CD8-positive, alpha-beta memory T cell (primary cell): ENCODE measurements at regions not wholly inside any gene's neighbourhood (a gene's known extent, or its start where the extent isn't known, plus 50 kb on each side); places are given as distances from the start of the nearest gene placed in this dataset.

Source experiments
- CTCF ChIA-PET: fragments of 350-600 bp; sonication (Branson Sonifier 250); formaldehyde crosslinking; loops from one replicate; lab custom pipeline; 2021; ENCODE audit warnings: antibody characterized with exemption; lab: Charles Lee
- POLR2A ChIA-PET: fragments of 350-600 bp; sonication (Branson Sonifier 250); formaldehyde crosslinking; loops from one replicate; lab custom pipeline; 2021; ENCODE audit warnings: antibody characterized with exemption; lab: Charles Lee
- DNase-seq, 5 donors: peaks; one replicate each; pipeline versions ENCODE4 v3.0.0 to v3.0.0-alpha.2; 2020 to 2022; ENCODE audit warnings: mixed read lengths in 1 of 5
- H3K27ac ChIP-seq: one replicate; pipeline ENCODE4 v1.7.0; 2013; ENCODE audit warnings: low read depth, mild to moderate bottlenecking, low read length, moderate library complexity
- H3K27me3 ChIP-seq: 2 replicates; pipeline ENCODE4 v1.7.0; 2013; ENCODE audit warnings: low read length, mild to moderate bottlenecking; ENCODE audit not compliant: insufficient read depth, poor library complexity, severe bottlenecking
- H3K36me3 ChIP-seq: 2 replicates; pipeline ENCODE4 v1.7.0; 2013; ENCODE audit warnings: mild to moderate bottlenecking, low read length, moderate library complexity; ENCODE audit not compliant: insufficient read depth
- H3K4me1 ChIP-seq: 2 replicates; pipeline ENCODE4 v1.7.0; 2013; ENCODE audit warnings: mild to moderate bottlenecking, low read length, moderate library complexity; ENCODE audit not compliant: insufficient read depth
- H3K4me3 ChIP-seq: 2 replicates; pipeline ENCODE4 v1.7.0; 2013; ENCODE audit warnings: mild to moderate bottlenecking, low read length
- H3K9me3 ChIP-seq: 2 replicates; pipeline ENCODE4 v1.7.0; 2013; ENCODE audit warnings: mild to moderate bottlenecking, low read length
- H3K27ac Mint-ChIP-seq, 8 donors: one replicate each; pipeline ENCODE4 v1.8.0; 2020 to 2021; ENCODE audit warnings: mixed read lengths in 8 of 8, mild to moderate bottlenecking in 6 of 8, inconsistent platforms in 3 of 8, moderate library complexity in 3 of 8
- H3K27me3 Mint-ChIP-seq, 2 donors: one replicate each; pipeline ENCODE4 v1.8.0; 2020 to 2021; ENCODE audit warnings: mixed read lengths in 2 of 2, mild to moderate bottlenecking in 1 of 2, moderate library complexity in 1 of 2
- H3K36me3 Mint-ChIP-seq, 3 donors: one replicate each; pipeline ENCODE4 v1.8.0; 2020 to 2021; ENCODE audit warnings: mixed read lengths in 3 of 3, inconsistent platforms in 1 of 3, mild to moderate bottlenecking in 1 of 3
- H3K4me1 Mint-ChIP-seq, 3 donors: one replicate each; pipeline ENCODE4 v1.8.0; 2020 to 2021; ENCODE audit warnings: mixed read lengths in 3 of 3, inconsistent platforms in 1 of 3, mild to moderate bottlenecking in 1 of 3
- H3K4me3 Mint-ChIP-seq, 7 donors: one replicate each; pipeline ENCODE4 v1.8.0; 2020 to 2021; ENCODE audit warnings: mixed read lengths in 7 of 7, mild to moderate bottlenecking in 6 of 7, moderate library complexity in 4 of 7, inconsistent platforms in 2 of 7
- H3K9me3 Mint-ChIP-seq, 5 donors: one replicate each; pipeline ENCODE4 v1.8.0; 2020 to 2022; ENCODE audit warnings: mixed read lengths in 5 of 5, mild to moderate bottlenecking in 3 of 5, moderate library complexity in 2 of 5, inconsistent platforms in 1 of 5

DNA sequence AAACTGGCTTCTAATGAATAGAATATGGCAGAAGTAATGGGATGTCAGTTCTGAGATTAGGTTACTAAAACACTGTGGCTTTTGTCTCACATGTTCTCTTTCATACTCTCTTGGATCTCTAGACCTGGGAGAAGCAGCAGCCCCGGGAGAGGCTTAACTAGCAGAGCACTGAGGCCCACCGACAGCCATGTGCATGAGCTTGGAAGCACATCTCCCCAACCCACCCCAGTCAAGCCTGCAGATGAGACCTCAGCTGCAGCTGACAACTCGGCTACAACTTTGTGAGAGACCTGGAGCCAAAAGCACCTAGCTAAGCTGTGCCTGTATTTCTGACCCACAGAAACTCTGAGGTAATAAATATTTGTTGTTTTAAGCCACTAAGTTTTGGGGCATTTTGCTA, 100.8 kb downstream of the TRIM29 start:
- no peak overlapping the region for H3K4me3 Mint-ChIP-seq
- no peak overlapping the region for H3K27ac ChIP-seq
- H3K9me3 ChIP-seq, result no peaks in the 10 kb centered on the region
- DNase-seq, result no peak
- ChIA-PET POLR2A (no interaction called here), CTCF (no interaction called here)
- no peak overlapping the region for H3K4me3 ChIP-seq
- no peaks in the 10 kb centered on the region for H3K36me3 Mint-ChIP-seq
- no peaks in the 10 kb centered on the region for H3K4me1 ChIP-seq
- H3K27ac Mint-ChIP-seq, result no peak overlapping the region
- peaks cover 4% of the 10 kb centered on the region for H3K27me3 ChIP-seq
- no peaks in the 10 kb centered on the region for H3K4me1 Mint-ChIP-seq
- no peaks in the 10 kb centered on the region for H3K36me3 ChIP-seq
- H3K9me3 Mint-ChIP-seq, result peaks cover 0 to 1% (median 0%) of the 10 kb centered on the region in 5 donors
- H3K27me3 Mint-ChIP-seq, result peaks cover 12 to 31% of the 10 kb centered on the region in 2 donors

DNA sequence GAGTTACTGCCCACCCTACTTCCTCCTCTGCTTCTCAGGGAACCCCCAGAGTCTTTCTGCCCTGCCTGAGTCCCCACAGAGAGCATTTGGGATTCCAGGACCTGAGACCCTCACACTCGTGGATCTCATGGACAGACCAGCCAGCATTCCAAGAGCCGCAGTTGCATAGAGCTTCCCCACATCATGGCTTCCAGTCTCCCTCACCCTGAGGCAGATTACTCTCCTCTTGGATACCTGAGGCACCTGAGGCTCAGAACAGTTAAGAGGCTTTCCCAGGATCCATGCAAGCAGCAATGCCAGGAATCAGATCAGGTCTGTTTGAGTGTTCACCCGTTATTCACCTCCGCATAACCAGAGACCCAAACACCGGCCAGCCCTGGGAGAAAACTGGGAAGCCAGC, 102.2 kb downstream of the TRIM29 start:
- H3K4me1 ChIP-seq, result no peaks in the 10 kb centered on the region
- H3K4me3 Mint-ChIP-seq, result no peak overlapping the region
- no peak overlapping the region for H3K27ac ChIP-seq
- ChIA-PET POLR2A (no interaction called here), CTCF (no interaction called here)
- no peaks in the 10 kb centered on the region for H3K9me3 ChIP-seq
- peaks cover 13 to 23% of the 10 kb centered on the region in 2 donors for H3K27me3 Mint-ChIP-seq
- H3K27me3 ChIP-seq, result peaks cover 4% of the 10 kb centered on the region
- no peaks in the 10 kb centered on the region for H3K4me1 Mint-ChIP-seq
- H3K4me3 ChIP-seq, result no peak overlapping the region
- DNase-seq, result no peak
- no peaks in the 10 kb centered on the region for H3K36me3 ChIP-seq
- peaks cover 0 to 1% (median 0%) of the 10 kb centered on the region in 5 donors for H3K9me3 Mint-ChIP-seq
- no peak overlapping the region for H3K27ac Mint-ChIP-seq
- H3K36me3 Mint-ChIP-seq, result no peaks in the 10 kb centered on the region

DNA sequence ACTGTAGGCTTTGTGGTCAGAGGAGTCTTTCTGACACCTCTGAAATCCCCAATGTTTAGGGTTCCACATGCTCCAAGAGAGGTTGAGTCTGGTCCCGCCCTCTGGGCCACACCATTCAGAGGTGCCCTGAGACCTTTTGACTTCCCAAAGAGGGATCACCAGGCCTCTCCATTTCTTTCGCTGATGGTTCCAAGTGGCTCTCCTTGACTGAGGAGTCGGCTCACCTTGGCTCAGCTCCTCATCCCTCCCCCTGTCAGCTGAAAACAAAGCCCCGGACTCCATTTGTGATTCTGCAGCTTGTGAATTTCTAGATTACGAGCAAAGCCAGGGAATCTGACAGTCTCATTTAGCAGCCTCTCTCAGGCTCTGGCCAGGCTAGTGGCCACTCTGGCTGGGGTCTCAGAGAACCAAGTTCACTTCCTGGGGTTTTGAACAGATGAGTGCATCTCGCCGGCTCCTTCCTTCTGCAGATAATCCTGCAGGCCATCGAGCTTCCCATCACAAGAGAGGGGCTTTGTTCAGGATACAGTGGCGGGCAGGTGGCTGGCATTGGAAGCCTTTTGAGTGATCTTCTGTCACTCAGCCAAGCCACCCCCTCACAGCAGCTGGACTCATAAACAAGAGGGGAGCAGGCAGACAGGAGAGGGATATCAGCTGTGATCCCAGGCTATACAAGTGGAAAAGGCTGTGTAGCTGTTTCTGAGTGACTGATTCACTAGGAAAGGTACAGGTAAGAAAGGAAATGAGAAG, 102.9 kb downstream of the TRIM29 start:
- no peaks in the 10 kb centered on the region for H3K36me3 ChIP-seq
- DNase-seq, result no peak
- Mint-ChIP-seq H3K27ac (no peak overlapping the region), H3K9me3 (peaks cover 0 to 1% (median 0%) of the 10 kb centered on the region in 5 donors), H3K27me3 (peaks cover 6 to 16% of the 10 kb centered on the region in 2 donors), H3K36me3 (no peaks in the 10 kb centered on the region), H3K4me3 (no peak overlapping the region), H3K4me1 (no peaks in the 10 kb centered on the region)
- no peak overlapping the region for H3K4me3 ChIP-seq
- peaks cover 4% of the 10 kb centered on the region for H3K27me3 ChIP-seq
- no peak overlapping the region for H3K27ac ChIP-seq
- ChIA-PET CTCF (no interaction called here), POLR2A (no interaction called here)
- H3K4me1 ChIP-seq, result no peaks in the 10 kb centered on the region
- H3K9me3 ChIP-seq, result no peaks in the 10 kb centered on the region

DNA sequence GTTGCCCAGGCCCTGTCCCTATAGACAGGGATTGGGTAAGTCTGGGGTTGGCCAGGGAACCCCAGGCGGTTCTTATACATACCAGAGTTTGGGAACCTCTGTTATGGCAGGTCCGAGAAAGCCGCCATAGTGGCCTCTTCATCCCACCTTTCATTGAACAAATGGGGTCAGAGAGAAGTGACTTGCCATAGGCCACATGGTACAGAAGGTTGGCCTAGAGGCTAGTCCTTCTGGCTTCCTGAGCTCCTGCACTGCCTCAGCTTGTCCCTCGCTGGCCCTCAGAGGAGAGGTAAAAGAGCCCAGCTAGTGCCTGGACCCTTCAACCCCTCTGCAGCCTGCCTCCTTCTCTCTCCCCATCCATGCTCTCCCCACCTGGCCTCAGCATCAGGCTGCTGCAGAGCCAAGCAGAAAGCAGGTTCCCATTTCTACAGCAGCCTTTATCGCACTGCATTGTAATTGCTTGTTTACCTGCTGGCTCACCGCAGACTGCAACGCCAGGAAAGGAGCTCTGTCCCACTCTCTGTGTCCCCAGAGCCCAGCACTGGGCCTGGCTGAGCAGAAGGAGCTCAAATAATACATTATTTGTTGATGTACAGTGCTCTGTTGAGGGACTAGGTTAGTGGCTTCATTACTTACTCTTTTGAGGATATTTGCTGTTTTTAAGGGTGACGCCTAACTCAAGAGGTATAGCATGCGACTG, 103.6 kb downstream of the TRIM29 start:
- Mint-ChIP-seq H3K27ac (no peak overlapping the region), H3K4me3 (no peak overlapping the region), H3K9me3 (peaks cover 0 to 1% (median 0%) of the 10 kb centered on the region in 5 donors), H3K4me1 (no peaks in the 10 kb centered on the region), H3K36me3 (no peaks in the 10 kb centered on the region), H3K27me3 (peaks cover 6 to 16% of the 10 kb centered on the region in 2 donors)
- Histone ChIP-seq H3K9me3 (no peaks in the 10 kb centered on the region), H3K27ac (no peak overlapping the region), H3K36me3 (no peaks in the 10 kb centered on the region), H3K27me3 (peaks cover under 1% of the 10 kb centered on the region), H3K4me3 (no peak overlapping the region), H3K4me1 (no peaks in the 10 kb centered on the region)
- ChIA-PET CTCF (no interaction called here), POLR2A (no interaction called here)
- no peak for DNase-seq

DNA sequence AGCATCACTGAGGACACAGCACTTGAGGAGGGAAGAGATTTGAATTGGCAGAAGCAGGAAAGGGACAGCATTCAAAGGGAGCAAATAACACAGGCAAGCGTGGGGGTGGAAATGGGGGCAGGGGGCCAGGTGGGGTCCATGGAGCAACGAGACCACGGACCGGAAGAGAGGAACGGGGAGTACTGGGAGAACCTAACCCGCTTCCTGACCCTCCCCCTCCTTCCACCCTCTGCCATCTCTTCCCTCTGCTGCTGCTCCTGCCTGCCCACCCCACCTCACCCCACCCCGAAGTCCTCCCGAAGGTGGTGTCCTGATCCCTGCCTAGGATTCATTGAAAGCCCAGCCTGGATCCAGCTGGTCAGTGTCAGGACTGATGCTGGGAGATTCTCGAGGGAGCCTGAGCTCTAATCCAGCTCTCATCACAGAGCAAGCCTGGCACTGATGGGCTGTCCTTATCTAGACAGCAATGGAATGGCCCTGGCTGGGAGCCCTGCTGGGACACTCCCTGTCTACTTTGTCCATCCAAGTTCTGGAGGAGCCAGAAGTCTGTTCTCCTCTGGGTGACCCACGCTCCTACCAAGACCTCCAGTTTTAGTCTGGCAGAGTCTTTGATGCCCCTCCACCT, 105.0 kb downstream of the TRIM29 start:
- peak overlapping the region in 1 of 8 donors; percentile 87 for H3K27ac Mint-ChIP-seq
- no peaks in the 10 kb centered on the region for H3K4me1 ChIP-seq
- H3K27me3 Mint-ChIP-seq, result peaks cover 10 to 30% of the 10 kb centered on the region in 2 donors
- CTCF ChIA-PET, result no interaction called here
- DNase-seq, result no peak
- H3K4me1 Mint-ChIP-seq, result no peaks in the 10 kb centered on the region
- H3K4me3 ChIP-seq, result no peak overlapping the region
- peaks cover 0 to 1% (median 0%) of the 10 kb centered on the region in 5 donors for H3K9me3 Mint-ChIP-seq
- POLR2A ChIA-PET, result no interaction called here
- no peak overlapping the region for H3K27ac ChIP-seq
- no peaks in the 10 kb centered on the region for H3K36me3 Mint-ChIP-seq
- no peak overlapping the region for H3K4me3 Mint-ChIP-seq
- H3K9me3 ChIP-seq, result no peaks in the 10 kb centered on the region
- no peaks in the 10 kb centered on the region for H3K36me3 ChIP-seq
- H3K27me3 ChIP-seq, result no peaks in the 10 kb centered on the region

DNA sequence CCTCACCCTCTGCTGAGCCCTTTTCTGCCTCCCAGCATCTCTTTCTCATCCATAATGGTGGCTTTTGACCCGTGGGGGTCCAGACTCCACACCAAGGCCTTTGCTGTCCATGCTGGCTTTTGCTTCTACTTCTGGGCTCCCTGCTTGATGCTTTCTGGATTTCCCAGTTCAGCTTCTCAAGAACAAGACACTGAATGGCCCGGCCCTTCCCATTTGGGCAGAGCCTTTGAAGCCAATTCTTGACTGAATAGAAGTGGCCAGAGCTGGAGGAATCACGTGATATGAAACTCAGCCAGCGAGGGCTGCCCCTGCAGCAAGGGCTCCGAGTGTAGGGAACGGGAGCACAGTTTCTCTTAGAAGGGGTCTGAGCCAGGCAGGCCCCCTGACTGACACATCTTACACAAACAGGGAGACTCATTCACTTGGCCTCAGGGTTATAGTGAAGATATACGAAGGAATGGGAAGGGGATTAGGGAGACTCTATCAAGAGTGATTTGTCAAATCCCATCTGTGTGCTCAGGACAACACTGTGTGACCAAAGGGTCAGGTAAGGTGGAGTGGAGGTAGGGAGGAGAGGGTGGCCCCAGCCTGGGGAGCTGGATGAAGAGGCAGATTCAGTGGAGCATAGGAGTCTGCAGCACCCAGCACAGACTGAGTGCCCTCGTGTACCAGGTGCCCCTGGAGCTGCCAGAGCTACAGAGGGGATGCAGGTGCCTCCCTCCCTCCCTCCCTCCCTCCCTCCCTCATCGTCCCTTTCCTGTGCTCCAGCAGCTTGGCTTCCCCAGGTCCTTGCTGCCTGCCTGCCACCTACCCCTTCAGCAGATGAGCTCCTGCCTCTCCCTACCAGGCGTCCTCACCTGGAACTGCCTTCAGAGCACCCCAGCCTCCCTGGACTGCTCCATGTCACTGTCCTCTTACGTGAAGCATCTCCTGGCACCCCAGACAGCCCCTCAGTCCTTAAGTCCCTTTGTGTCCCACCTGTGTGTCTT, 106.0 kb downstream of the TRIM29 start:
- H3K27ac ChIP-seq, result no peak overlapping the region
- H3K4me1 Mint-ChIP-seq, result no peaks in the 10 kb centered on the region
- no peaks in the 10 kb centered on the region for H3K4me1 ChIP-seq
- H3K9me3 ChIP-seq, result no peaks in the 10 kb centered on the region
- peaks cover 10 to 30% of the 10 kb centered on the region in 2 donors for H3K27me3 Mint-ChIP-seq
- H3K36me3 ChIP-seq, result no peaks in the 10 kb centered on the region
- POLR2A ChIA-PET, result no interaction called here
- no peak overlapping the region for H3K4me3 Mint-ChIP-seq
- no peak for DNase-seq
- no peak overlapping the region for H3K4me3 ChIP-seq
- CTCF ChIA-PET, result no interaction called here
- H3K27me3 ChIP-seq, result no peaks in the 10 kb centered on the region
- H3K27ac Mint-ChIP-seq, result peak overlapping the region in 1 of 8 donors; percentile 42
- H3K36me3 Mint-ChIP-seq, result no peaks in the 10 kb centered on the region
- peaks cover 0 to 1% (median 0%) of the 10 kb centered on the region in 5 donors for H3K9me3 Mint-ChIP-seq

DNA sequence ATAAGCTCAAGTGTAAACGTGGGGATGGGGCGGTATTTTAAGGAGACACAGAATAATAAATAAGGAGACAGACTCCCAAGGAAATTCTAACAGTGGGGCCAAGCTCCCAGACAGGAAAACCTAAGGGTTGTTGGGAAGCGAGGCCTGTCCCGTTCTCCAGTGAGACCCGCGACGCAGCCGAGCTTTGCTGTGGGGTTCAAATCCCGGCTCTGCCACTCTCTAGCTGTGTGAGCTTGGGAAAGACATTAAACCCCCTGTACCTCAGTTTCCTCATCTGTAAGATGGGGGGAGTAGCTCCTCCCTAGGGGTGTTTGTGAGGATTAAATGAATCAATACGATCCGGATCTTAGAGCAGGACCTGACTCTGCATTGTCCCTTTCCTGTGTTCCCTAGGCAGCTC, 106.8 kb downstream of the TRIM29 start:
- CTCF ChIA-PET, result no interaction called here
- Histone ChIP-seq H3K4me1 (no peaks in the 10 kb centered on the region), H3K27me3 (no peaks in the 10 kb centered on the region), H3K27ac (no peak overlapping the region), H3K36me3 (no peaks in the 10 kb centered on the region), H3K4me3 (no peak overlapping the region), H3K9me3 (no peaks in the 10 kb centered on the region)
- Mint-ChIP-seq H3K4me3 (no peak overlapping the region), H3K27me3 (peaks cover 10 to 30% of the 10 kb centered on the region in 2 donors), H3K9me3 (peaks cover 0 to 1% (median 0%) of the 10 kb centered on the region in 5 donors), H3K27ac (no peak overlapping the region), H3K36me3 (no peaks in the 10 kb centered on the region), H3K4me1 (no peaks in the 10 kb centered on the region)
- POLR2A ChIA-PET, result no interaction called here
- DNase-seq, result no peak
